Progenitor cell of endocrine pancreas (in vitro differentiated cells): ENCODE measurements at regions not wholly inside any gene's neighbourhood (a gene's known extent, or its start where the extent isn't known, plus 50 kb on each side); places are given as distances from the start of the nearest gene placed in this dataset.
A peak's percentile ranks its signal among the peaks of the same experiment; 100 is the strongest.

ENCODE experiments used
- DNase-seq: peaks from one replicate; pipeline ENCODE4 v3.0.0; 2021; ENCODE audit warnings: low spot score; ENCODE audit not compliant: unreplicated experiment
- H3K27ac Mint-ChIP-seq: 2 replicates; pipeline ENCODE4 v1.8.0; 2021; ENCODE audit warnings: mild to moderate bottlenecking, moderate library complexity, mixed read lengths
- H3K27me3 Mint-ChIP-seq: 2 replicates; pipeline ENCODE4 v1.8.0; 2021; ENCODE audit warnings: mixed read lengths
- H3K36me3 Mint-ChIP-seq: 2 replicates; pipeline ENCODE4 v1.8.0; 2022; ENCODE audit warnings: mixed read lengths; ENCODE audit not compliant: insufficient read depth
- H3K4me1 Mint-ChIP-seq: 2 replicates; pipeline ENCODE4 v1.8.0; 2021; ENCODE audit warnings: low read depth, mixed read lengths
- H3K4me3 Mint-ChIP-seq: 2 replicates; pipeline ENCODE4 v1.8.0; 2021; ENCODE audit warnings: low read depth, mild to moderate bottlenecking, moderate library complexity, mixed read lengths
- H3K9me3 Mint-ChIP-seq: 2 replicates; pipeline ENCODE4 v1.8.0; 2021; ENCODE audit warnings: low read depth, mixed read lengths
- CTCF ChIP-seq: fragments of 200-600 bp; sonication (generic); IDR thresholded peaks from one replicate; pipeline ENCODE4 v1.5.0; 2021; ENCODE audit warnings: antibody characterized with exemption, mild to moderate bottlenecking; ENCODE audit not compliant: unreplicated experiment

- Mint-ChIP-seq H3K27me3 (no peaks in the 10 kb centered on the region), H3K9me3 (peaks cover under 1% of the 10 kb centered on the region)
These were observed 213.1 kb upstream of the STXBP5 start for GRCh38 chr6:146990821-146991798.

GRCh38 chr6:146997062-146997461, 207.2 kb upstream of the STXBP5 start:
- H3K27ac Mint-ChIP-seq = no peak overlapping the region
- TF ChIP-seq CTCF = no peak
- H3K4me1 Mint-ChIP-seq = no peaks in the 10 kb centered on the region
- H3K27me3 Mint-ChIP-seq = no peaks in the 10 kb centered on the region
- H3K4me3 Mint-ChIP-seq = no peak overlapping the region
- no peak for DNase-seq
- no peaks in the 10 kb centered on the region for H3K36me3 Mint-ChIP-seq
- H3K9me3 Mint-ChIP-seq = no peaks in the 10 kb centered on the region

More at GRCh38 chr6:146990821-146991798, 213.1 kb upstream of the STXBP5 start:
- Mint-ChIP-seq H3K4me3 (no peak overlapping the region), H3K4me1 (peaks cover 13% of the 10 kb centered on the region), H3K36me3 (no peaks in the 10 kb centered on the region), H3K27ac (peak overlapping the region; percentile 4)
- TF ChIP-seq CTCF = no peak
- no peak for DNase-seq

GRCh38 chr6:146999766-147000165, 204.5 kb upstream of the STXBP5 start:
- H3K36me3 Mint-ChIP-seq = no peaks in the 10 kb centered on the region
- peaks cover 2% of the 10 kb centered on the region for H3K4me1 Mint-ChIP-seq
- no peak overlapping the region for H3K4me3 Mint-ChIP-seq
- H3K27me3 Mint-ChIP-seq = no peaks in the 10 kb centered on the region
- H3K9me3 Mint-ChIP-seq = peaks cover 5% of the 10 kb centered on the region
- TF ChIP-seq CTCF = no peak
- no peak for DNase-seq
- H3K27ac Mint-ChIP-seq = no peak overlapping the region

- H3K27me3 Mint-ChIP-seq = no peaks in the 10 kb centered on the region
- TF ChIP-seq CTCF = no peak
These were observed 203.4 kb upstream of the STXBP5 start for GRCh38 chr6:147000545-147001488.

GRCh38 chr6:147001621-147002020, 202.6 kb upstream of the STXBP5 start:
- Mint-ChIP-seq H3K36me3 (no peaks in the 10 kb centered on the region), H3K27me3 (no peaks in the 10 kb centered on the region), H3K4me1 (peaks cover 3% of the 10 kb centered on the region), H3K4me3 (no peak overlapping the region), H3K27ac (no peak overlapping the region), H3K9me3 (peaks cover 7% of the 10 kb centered on the region)
- no peak for DNase-seq
- no peak for TF ChIP-seq CTCF

More at GRCh38 chr6:147000545-147001488, 203.4 kb upstream of the STXBP5 start:
- peaks cover 7% of the 10 kb centered on the region for H3K9me3 Mint-ChIP-seq
- no peaks in the 10 kb centered on the region for H3K36me3 Mint-ChIP-seq
- H3K4me1 Mint-ChIP-seq = peaks cover 3% of the 10 kb centered on the region
- no peak overlapping the region for H3K4me3 Mint-ChIP-seq
- DNase-seq = no peak
- no peak overlapping the region for H3K27ac Mint-ChIP-seq
